K562 (cell line): ENCODE measurements at regions not wholly inside any gene's neighbourhood (a gene's known extent, or its start where the extent isn't known, plus 50 kb on each side); places are given as distances from the start of the nearest gene placed in this dataset.

ENCODE experiments used
- ATAC-seq: fragments of 200-7000 bp; cut with Tn5 transposase; 3 replicates; pipeline ENCODE4 v1.9.1; 2020; ENCODE audit warnings: moderate library complexity
- BruUV-seq: library from RNA; stranded (reverse); fragments of 400-500 nt; replicated peaks from 2 replicates; lab custom pipeline; 2021; lab: Mats Ljungman, UMichigan
- CTCF ChIA-PET: fragments of 300-600 bp; formaldehyde crosslinking; extraction: SDS; loops from one replicate; lab custom pipeline; 2021; ENCODE audit warnings: low intra/inter-chr PET ratio; lab: Yijun Ruan, JAX
- POLR2A ChIA-PET: fragments of 300-600, 350-650 bp; sonication (Branson Sonifier 250); formaldehyde crosslinking; extraction: SDS; loops from one replicate; lab custom pipeline; 2021; ENCODE audit warnings: antibody characterized with exemption, inconsistent platforms; lab: Yijun Ruan, JAX
- DNase-seq, 4 experiments: peaks; one replicate each; pipeline versions ENCODE4 v3.0.0 to v3.0.0-alpha.2; 2011 to 2018; ENCODE audit warnings: low spot score in 3 of 4, mixed read lengths in 3 of 4; ENCODE audit errors: extremely low read depth in 1 of 4
- FAIRE-seq: peaks from 2 replicates; lab custom pipeline; 2011; peaks lifted over from hg19 to GRCh38; lab: Jason Lieb, UNC
- H2AFZ ChIP-seq: 2 replicates; pipeline ENCODE4 v1.6.0; 2011; ENCODE audit warnings: low read depth, low read length, control low read depth, inconsistent platforms
- H3K27ac ChIP-seq: fragments of 200-600 bp; 3 replicates; pipeline ENCODE4 v1.8.0; 2011; ENCODE audit warnings: low read depth, mild to moderate bottlenecking, control low read depth, inconsistent platforms, low read length, moderate library complexity, mixed read lengths; ENCODE audit errors: extremely low read depth
- H3K27me3 ChIP-seq, 2 experiments: fragments of 300-600 bp in 1 of 2; 2 replicates in 1 of 2; 3 replicates in 1 of 2; pipeline versions ENCODE4 v1.6.0 to v1.8.0; 2011; ENCODE audit warnings: inconsistent platforms in 2 of 2, low read length in 2 of 2, mild to moderate bottlenecking in 1 of 2, mixed read lengths in 1 of 2, moderate library complexity in 1 of 2; ENCODE audit not compliant: control insufficient read depth in 2 of 2, insufficient read depth in 2 of 2
- H3K36me3 ChIP-seq: fragments of 300-600 bp; 3 replicates; pipeline ENCODE4 v1.8.0; 2011; ENCODE audit warnings: mild to moderate bottlenecking, low read length, inconsistent platforms; ENCODE audit not compliant: control insufficient read depth, insufficient read depth
- H3K4me1 ChIP-seq, 2 experiments: fragments of 200-600 bp in 1 of 2; replicated peaks in 1 of 2; 2 replicates in 1 of 2; 3 replicates in 1 of 2; pipeline versions ENCODE4 v1.5.1 to v1.8.0; 2011; ENCODE audit warnings: inconsistent platforms in 2 of 2, low read length in 2 of 2, mild to moderate bottlenecking in 1 of 2, mixed read lengths in 1 of 2, moderate library complexity in 1 of 2; ENCODE audit not compliant: control insufficient read depth in 2 of 2, insufficient read depth in 2 of 2
- H3K4me2 ChIP-seq: 2 replicates; pipeline ENCODE4 v1.6.1; 2011; ENCODE audit warnings: low read length, control low read depth, inconsistent platforms, mixed read lengths; ENCODE audit not compliant: insufficient read depth
- H3K4me3 ChIP-seq: fragments of 200-600 bp; sonication (generic), shearing (Covaris generic); 2 replicates; pipeline ENCODE4 v1.5.1; 2016; ENCODE audit warnings: control low read depth, inconsistent platforms
- H3K79me2 ChIP-seq: fragments of 200-600 bp; 3 replicates; pipeline ENCODE4 v1.8.0; 2011; ENCODE audit warnings: low read length, inconsistent platforms; ENCODE audit not compliant: control insufficient read depth, insufficient read depth
- H3K9ac ChIP-seq, 2 experiments: 2 replicates each; pipeline versions ENCODE4 v1.6.0 to v1.6.1; 2011; ENCODE audit warnings: low read depth in 2 of 2, low read length in 2 of 2, control low read depth in 1 of 2, inconsistent platforms in 1 of 2, mild to moderate bottlenecking in 1 of 2, mixed read lengths in 1 of 2; ENCODE audit not compliant: insufficient read depth in 1 of 2
- H3K9me1 ChIP-seq: one replicate; pipeline ENCODE4 v1.6.0; 2011; ENCODE audit warnings: inconsistent platforms, mild to moderate bottlenecking, low read length, moderate library complexity; ENCODE audit not compliant: control insufficient read depth, insufficient read depth
- H3K9me3 ChIP-seq: replicated peaks from 2 replicates; pipeline ENCODE4 v1.5.1; 2011; ENCODE audit warnings: low read depth, low read length, inconsistent platforms; ENCODE audit not compliant: control insufficient read depth, insufficient read depth
- H4K20me1 ChIP-seq: replicated peaks from 2 replicates; pipeline ENCODE4 v1.6.1; 2011; ENCODE audit warnings: low read length, inconsistent platforms, mixed read lengths; ENCODE audit not compliant: control insufficient read depth, insufficient read depth
- CHCHD3 ChIP-seq: fragments of 250-450 bp; sonication (Bioruptor Pico); IDR thresholded peaks from 2 replicates; pipeline ENCODE4 v2.1.2; 2022; ENCODE audit warnings: mild to moderate bottlenecking
- CXXC5 ChIP-seq: fragments of 250-450 bp; sonication (Bioruptor Pico); IDR thresholded peaks from 2 replicates; pipeline ENCODE4 v1.8.0; 2022; ENCODE audit warnings: inconsistent platforms, mild to moderate bottlenecking, moderate library complexity
- ELK1 ChIP-seq: sonication (generic); formaldehyde crosslinking; IDR thresholded peaks from 2 replicates; pipeline ENCODE4 v1.8.1; 2022; ENCODE audit warnings: missing genetic modification reagents
- IFI16 ChIP-seq: fragments of 250-450 bp; sonication (Bioruptor Pico); IDR thresholded peaks from 2 replicates; pipeline ENCODE4 v2.1.2; 2022; ENCODE audit warnings: mild to moderate bottlenecking, inconsistent platforms
- LARP7 ChIP-seq: fragments of 450-650 bp; IDR thresholded peaks from 2 replicates; pipeline ENCODE4 v1.6.1; 2016
- MAZ ChIP-seq, 2 experiments: fragments of 450-650 bp in 1 of 2; sonication (generic) in 1 of 2; formaldehyde crosslinking; IDR thresholded peaks in 1 of 2; conservative IDR thresholded peaks in 1 of 2; 2 replicates each; pipeline versions ENCODE4 v1.4.0 to v1.5.0; 2020; ENCODE audit warnings: mild to moderate bottlenecking in 1 of 2, missing genetic modification reagents in 1 of 2
- POLR2A ChIP-seq: fragments of 450-650 bp; conservative IDR thresholded peaks from 2 replicates; pipeline ENCODE4 v1.6.1; 2016
- RBFOX2 ChIP-seq: fragments of 200-400 bp; formaldehyde crosslinking; IDR thresholded peaks from 2 replicates; pipeline ENCODE4 v1.6.1; 2017; ENCODE audit warnings: low read depth, mild to moderate bottlenecking, low read length, moderate library complexity
- SMAD4 ChIP-seq: fragments of 250-450 bp; sonication (Bioruptor Pico); conservative IDR thresholded peaks from 2 replicates; pipeline ENCODE4 v1.8.0; 2021; ENCODE audit warnings: inconsistent platforms, mild to moderate bottlenecking, moderate library complexity
- TBP ChIP-seq: optimal IDR thresholded peaks from 2 replicates; pipeline ENCODE3; 2011; ENCODE audit warnings: low read depth, low read length, improper control_type of control experiment
- ZNF121 ChIP-seq: sonication (generic); formaldehyde crosslinking; conservative IDR thresholded peaks from 2 replicates; pipeline ENCODE4 v1.8.0; 2022; ENCODE audit warnings: missing genetic modification reagents
- ZNF174 ChIP-seq: fragments of 250-450 bp; sonication (Bioruptor Pico); IDR thresholded peaks from 2 replicates; pipeline ENCODE4 v1.4.0; 2020; ENCODE audit warnings: mild to moderate bottlenecking
- ZNF766 ChIP-seq: fragments of 200-800 bp; sonication (Bioruptor generic); conservative IDR thresholded peaks from 2 replicates; pipeline ENCODE4 v1.6.1; 2016; ENCODE audit warnings: missing genetic modification characterization, missing compliant biosample characterization
- WGBS: fragments of 100-300 bp; shearing (Covaris generic); methylation state at CpG from one replicate; pipeline ENCODE4 v1.1.6; 2016; ENCODE audit warnings: low coverage, mixed read lengths; ENCODE audit not compliant: insufficient coverage; ENCODE audit errors: missing lambda C conversion rate; 5-methylcytosine and 5-hydroxymethylcytosine counted together
- in situ Hi-C: fragments of 300-500 bp; cut with MboI; formaldehyde crosslinking; loops from 4 replicates; pipeline ENCODE4 v1.15.0; 2018; ENCODE audit warnings: inconsistent platforms, mixed read lengths
- intact Hi-C: fragments of 100-400 bp; cut with micrococcal nuclease; formaldehyde crosslinking; loops from 2 replicates; pipeline ENCODE4 v1.14.2; 2022

DNA sequence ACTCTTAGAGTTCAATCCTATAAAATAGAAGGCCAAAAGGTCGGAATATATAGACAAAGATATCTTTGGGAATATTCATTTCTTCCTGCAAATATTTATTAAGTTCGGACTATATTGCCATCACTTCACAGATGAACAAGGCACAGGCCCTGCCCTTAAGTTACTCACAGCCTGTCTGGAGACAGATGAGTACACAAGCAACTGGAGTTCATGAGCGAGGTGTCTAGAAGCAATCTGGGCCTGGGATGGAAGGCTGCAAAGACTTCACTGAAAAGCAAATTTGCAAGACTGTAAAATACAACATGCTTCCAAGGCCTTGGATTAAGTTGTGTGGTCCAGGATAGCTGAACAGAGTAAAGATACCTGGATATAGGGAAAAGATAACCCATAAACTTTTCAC lies 56.7 kb upstream of the CEP85L start (continued):
- TF ChIP-seq ELK1 (CRISPR knock-in tag), result no peak
- TF ChIP-seq ZNF121 (CRISPR knock-in tag), result no peak
- TF ChIP-seq SMAD4, result 0 out of 2 replicates have a peak, but pooled peaks have one; percentile 15
- TF ChIP-seq TBP, result no peak
- TF ChIP-seq CHCHD3 (CRISPR knock-in tag), result no peak
- TF ChIP-seq CXXC5 (CRISPR knock-in tag), result peak; percentile 27
- no peak for TF ChIP-seq ZNF174 (CRISPR knock-in tag)
- 0 out of 2 replicates have a peak, but pooled peaks have one; percentile 31 for TF ChIP-seq POLR2A
- TF ChIP-seq ZNF766 (CRISPR knock-in tag), result no peak
- TF ChIP-seq RBFOX2, result peak; percentile 42; the same call in 1 of the 2 replicates
- TF ChIP-seq, all 486 proteins: peak for 6

GRCh38 chr6:118706702-118707101 lies 55.3 kb upstream of the CEP85L start:
- H4K20me1 ChIP-seq, result no peaks in the 10 kb centered on the region
- POLR2A ChIA-PET, result interaction anchor here (0.6 to 5.0 kb wide), 5 partner anchors 9 to 202 kb away, joined by 3 to 29 read pairs (median 4); no protein-coding TSS in a partner anchor
- no peaks in the 10 kb centered on the region for H3K9me3 ChIP-seq
- in situ Hi-C loops, result no loop called here
- intact Hi-C loops, result no loop called here
- no TSS peak for BruUV-seq
- H3K9ac ChIP-seq, result no peak overlapping the region; a peak in 1 of 4 replicates
- H3K27ac ChIP-seq, result no peak overlapping the region
- DNase-seq, result no peak
- H3K27me3 ChIP-seq, result no peaks in the 10 kb centered on the region
- no peaks in the 10 kb centered on the region for H3K9me1 ChIP-seq
- CTCF ChIA-PET, result no interaction called here
- no peak overlapping the region for H3K4me2 ChIP-seq
- TF ChIP-seq MAZ (CRISPR knock-in tag; conservative IDR thresholded peaks at IDR 0.05 in 1 of 2, IDR thresholded peaks at IDR 0.05 in 1 of 2) (no peak), IFI16 (no peak), LARP7 (0 out of 2 replicates have a peak, but pooled peaks have one; percentile 58)
- H3K4me1 ChIP-seq, result peaks cover 12 to 27% of the 10 kb centered on the region in 2 experiments
- no peak overlapping the region for H3K4me3 ChIP-seq
- H3K79me2 ChIP-seq, result peaks cover 59% of the 10 kb centered on the region
- H2AFZ ChIP-seq, result no peak overlapping the region
- no peak for ATAC-seq
- WGBS, result 98% methylated on average over 3 of the region's 3 CpGs
- no peaks in the 10 kb centered on the region for H3K36me3 ChIP-seq
- no peak for FAIRE-seq
